ENCODE measurements at regions not wholly inside any gene's neighbourhood (a gene's known extent, or its start where the extent isn't known, plus 50 kb on each side); places are given as distances from the start of the nearest gene placed in this dataset.

GRCh38 chr1:57707631-57708030, 283.8 kb upstream of the DAB1 start:
- CTCF ChIA-PET = no interaction called here
- no peaks in the 10 kb centered on the region for H3K9me3 Mint-ChIP-seq
- H3K4me3 Mint-ChIP-seq = no peak overlapping the region
- peaks cover 4% of the 10 kb centered on the region for H3K27me3 Mint-ChIP-seq
- no peaks in the 10 kb centered on the region for H3K36me3 Mint-ChIP-seq
- H3K27ac Mint-ChIP-seq = no peak overlapping the region
- H3K4me1 Mint-ChIP-seq = no peaks in the 10 kb centered on the region
- DNase-seq = no peak

GRCh38 chr1:57704811-57705210, 281.0 kb upstream of the DAB1 start:
- Mint-ChIP-seq H3K4me3 (no peak overlapping the region), H3K4me1 (no peaks in the 10 kb centered on the region), H3K9me3 (peaks cover 2% of the 10 kb centered on the region), H3K27ac (no peak overlapping the region), H3K36me3 (no peaks in the 10 kb centered on the region), H3K27me3 (peaks cover 4% of the 10 kb centered on the region)
- DNase-seq = no peak
- CTCF ChIA-PET = no interaction called here

DNA sequence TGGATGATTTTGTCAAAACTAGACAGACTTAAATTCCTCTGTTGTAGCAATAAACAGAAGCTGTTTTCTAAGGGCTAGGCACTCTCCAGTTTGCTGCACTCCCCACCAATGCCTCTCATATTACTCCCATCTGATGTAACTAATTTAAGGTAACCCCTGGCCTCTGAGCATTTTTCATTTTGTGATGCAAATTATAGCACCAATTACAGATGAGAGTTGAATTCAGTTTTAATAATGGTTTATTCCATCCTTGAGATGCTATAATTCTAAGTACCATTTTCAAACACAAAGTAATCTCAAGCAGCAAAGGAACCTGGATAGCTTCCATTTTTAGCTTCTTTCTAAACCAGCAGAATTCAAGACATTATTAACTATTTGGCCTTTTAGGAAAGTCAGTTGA, 280.4 kb upstream of the DAB1 start:
- H3K9me3 Mint-ChIP-seq = peaks cover 2% of the 10 kb centered on the region
- CTCF ChIA-PET = no interaction called here

DNA sequence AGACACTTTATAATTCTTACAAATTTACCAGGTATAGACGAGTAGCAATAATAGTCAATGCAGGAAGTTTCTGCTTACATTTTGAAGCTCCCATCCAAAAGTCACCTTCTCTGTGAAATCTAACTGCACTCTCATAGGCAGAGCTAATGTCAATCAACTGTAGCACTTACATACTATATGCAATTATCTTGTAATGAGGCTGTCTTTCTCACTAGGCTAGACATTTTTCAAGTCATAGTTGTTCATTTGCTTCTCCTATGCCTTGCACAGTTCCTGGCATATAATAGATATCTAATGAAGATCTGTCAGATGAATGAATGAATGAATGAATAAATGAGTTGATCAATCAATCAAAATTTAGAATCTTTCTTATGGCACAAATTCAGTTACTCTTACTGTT, 273.0 kb upstream of the DAB1 start:
- Mint-ChIP-seq H3K4me1 (no peaks in the 10 kb centered on the region), H3K36me3 (no peaks in the 10 kb centered on the region), H3K27ac (no peak overlapping the region), H3K9me3 (peaks cover 15% of the 10 kb centered on the region), H3K27me3 (no peaks in the 10 kb centered on the region), H3K4me3 (no peak overlapping the region)
- CTCF ChIA-PET = no interaction called here
- DNase-seq = no peak

More for the DNA sequence above, 280.4 kb upstream of the DAB1 start:
- Mint-ChIP-seq H3K4me1 (no peaks in the 10 kb centered on the region), H3K27me3 (peaks cover 4% of the 10 kb centered on the region), H3K27ac (no peak overlapping the region), H3K4me3 (no peak overlapping the region), H3K36me3 (no peaks in the 10 kb centered on the region)
- no peak for DNase-seq

- Mint-ChIP-seq H3K27ac (no peak overlapping the region), H3K9me3 (peaks cover 18% of the 10 kb centered on the region), H3K27me3 (no peaks in the 10 kb centered on the region), H3K36me3 (no peaks in the 10 kb centered on the region), H3K4me3 (no peak overlapping the region), H3K4me1 (no peaks in the 10 kb centered on the region)
- CTCF ChIA-PET = no interaction called here
- no peak for DNase-seq
These were observed 272.2 kb upstream of the DAB1 start for GRCh38 chr1:57696043-57696442.

DNA sequence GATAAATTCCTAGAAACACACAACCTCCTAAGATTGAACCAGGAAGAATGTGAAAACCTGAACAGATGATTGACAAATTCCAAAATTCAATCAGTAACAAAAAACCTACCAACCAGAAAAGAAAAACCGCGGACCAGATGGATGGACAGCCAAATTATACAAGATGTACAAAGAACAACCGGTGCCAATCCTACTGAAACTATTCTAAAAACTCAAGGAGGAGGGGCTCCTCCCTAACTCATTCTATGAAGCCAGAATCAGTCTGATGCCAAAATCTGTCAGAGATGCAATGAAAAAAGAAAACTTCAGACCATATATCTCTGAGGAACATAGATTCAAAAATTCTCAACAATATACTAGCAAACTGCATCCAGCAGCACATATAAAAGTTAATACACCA, 262.4 kb upstream of the DAB1 start:
- Mint-ChIP-seq H3K4me1 (no peaks in the 10 kb centered on the region), H3K36me3 (no peaks in the 10 kb centered on the region), H3K27ac (no peak overlapping the region), H3K27me3 (no peaks in the 10 kb centered on the region), H3K4me3 (no peak overlapping the region), H3K9me3 (peaks cover 9% of the 10 kb centered on the region)
- no peak for DNase-seq
- CTCF ChIA-PET = no interaction called here

- no peaks in the 10 kb centered on the region for H3K4me1 Mint-ChIP-seq
- DNase-seq = no peak
- H3K27me3 Mint-ChIP-seq = no peaks in the 10 kb centered on the region
- H3K4me3 Mint-ChIP-seq = no peak overlapping the region
- peaks cover 3% of the 10 kb centered on the region for H3K9me3 Mint-ChIP-seq
- CTCF ChIA-PET = no interaction called here
- H3K27ac Mint-ChIP-seq = no peak overlapping the region
- no peaks in the 10 kb centered on the region for H3K36me3 Mint-ChIP-seq
These were observed 259.4 kb upstream of the DAB1 start for GRCh38 chr1:57683037-57683942.

DNA sequence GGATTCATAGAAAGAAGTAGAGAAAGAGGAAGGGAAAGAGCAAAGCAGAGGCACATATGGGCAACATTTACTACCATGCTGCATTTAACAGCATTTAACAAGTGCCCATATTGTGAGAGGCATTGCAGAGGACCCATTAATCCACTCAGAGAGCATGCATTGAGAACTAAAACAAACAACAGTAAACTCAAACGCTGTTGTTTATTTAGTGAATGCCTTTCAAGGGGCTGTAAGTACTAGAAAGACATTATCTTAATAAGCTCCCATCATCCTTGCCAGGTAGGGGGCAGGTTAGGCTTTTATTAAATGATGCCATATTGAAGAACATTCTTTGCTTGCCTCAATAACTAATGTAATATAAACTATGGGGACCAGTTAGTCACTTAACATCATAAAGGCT, 254.3 kb upstream of the DAB1 start:
- H3K4me3 Mint-ChIP-seq = no peak overlapping the region
- CTCF ChIA-PET = no interaction called here
- no peaks in the 10 kb centered on the region for H3K27me3 Mint-ChIP-seq
- no peaks in the 10 kb centered on the region for H3K9me3 Mint-ChIP-seq
- H3K27ac Mint-ChIP-seq = no peak overlapping the region
- H3K36me3 Mint-ChIP-seq = no peaks in the 10 kb centered on the region
- no peaks in the 10 kb centered on the region for H3K4me1 Mint-ChIP-seq
- no peak for DNase-seq

DNA sequence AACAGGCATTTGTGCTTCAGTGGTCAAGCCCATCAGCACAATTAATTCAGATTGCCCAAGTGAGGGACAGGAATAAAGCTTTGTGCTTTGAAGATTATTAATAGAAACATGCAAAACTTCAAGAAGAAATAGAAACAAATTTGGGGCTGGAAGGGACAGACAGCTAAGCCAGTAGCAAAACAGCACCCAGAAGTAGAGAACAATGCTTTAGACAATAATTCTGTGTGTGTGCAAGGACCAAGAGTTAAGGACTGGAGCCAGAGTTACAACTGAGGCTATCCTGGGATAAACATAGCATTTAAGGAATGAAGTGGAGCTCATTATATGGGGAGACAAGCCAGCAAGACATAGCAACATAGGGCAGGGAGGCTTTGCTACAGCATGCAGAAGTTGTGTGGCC, 251.9 kb upstream of the DAB1 start:
- no peaks in the 10 kb centered on the region for H3K9me3 Mint-ChIP-seq
- H3K4me3 Mint-ChIP-seq = no peak overlapping the region
- H3K27ac Mint-ChIP-seq = no peak overlapping the region
- no peaks in the 10 kb centered on the region for H3K27me3 Mint-ChIP-seq
- H3K36me3 Mint-ChIP-seq = no peaks in the 10 kb centered on the region
- H3K4me1 Mint-ChIP-seq = no peaks in the 10 kb centered on the region
- CTCF ChIA-PET = no interaction called here
- no peak for DNase-seq

- Mint-ChIP-seq H3K4me1 (no peaks in the 10 kb centered on the region), H3K9me3 (no peaks in the 10 kb centered on the region), H3K4me3 (no peak overlapping the region), H3K27me3 (no peaks in the 10 kb centered on the region), H3K27ac (no peak overlapping the region), H3K36me3 (no peaks in the 10 kb centered on the region)
- no peak for DNase-seq
- CTCF ChIA-PET = no interaction called here
These were observed 250.9 kb upstream of the DAB1 start for GRCh38 chr1:57674801-57675200.

DNA sequence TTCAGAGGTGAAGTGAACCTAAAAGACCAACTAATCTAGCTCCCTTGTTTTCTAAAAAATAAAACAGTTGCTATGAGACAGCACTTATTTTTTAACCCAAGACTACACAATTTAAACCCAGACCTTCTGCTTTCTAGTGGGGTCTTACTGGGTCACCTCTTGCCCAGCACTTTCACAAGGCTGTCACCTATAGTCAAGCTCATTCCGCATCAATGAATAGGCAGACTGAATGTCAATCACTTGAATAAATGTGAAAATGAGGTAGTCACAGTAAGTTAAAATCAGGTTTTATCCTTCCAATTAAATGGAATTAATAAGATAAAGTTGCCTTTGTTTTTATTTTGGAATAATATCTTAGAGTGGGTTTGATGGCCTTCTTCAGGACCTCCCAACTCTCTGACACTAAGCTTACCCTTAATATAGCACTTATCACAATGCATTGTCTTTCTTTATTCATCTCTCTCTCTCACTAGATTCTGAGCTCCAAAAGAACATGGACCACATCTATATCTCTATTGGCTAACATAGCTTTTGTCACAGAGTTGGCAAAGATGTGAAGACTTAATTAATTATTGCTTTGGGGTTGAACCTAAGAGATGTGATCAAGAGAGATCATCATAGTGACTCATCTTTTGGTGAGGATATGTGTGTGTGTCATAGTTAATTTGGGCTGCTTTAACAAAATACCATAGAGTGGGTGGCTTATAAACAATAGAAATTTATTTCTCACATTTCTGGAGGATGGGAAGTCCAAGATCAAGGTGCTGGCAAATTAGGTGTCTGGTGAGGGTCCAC, 248.7 kb upstream of the DAB1 start:
- CTCF ChIA-PET = no interaction called here
- no peaks in the 10 kb centered on the region for H3K9me3 Mint-ChIP-seq
- H3K36me3 Mint-ChIP-seq = no peaks in the 10 kb centered on the region
- no peaks in the 10 kb centered on the region for H3K27me3 Mint-ChIP-seq
- DNase-seq = no peak
- H3K4me1 Mint-ChIP-seq = no peaks in the 10 kb centered on the region
- no peak overlapping the region for H3K4me3 Mint-ChIP-seq
- H3K27ac Mint-ChIP-seq = no peak overlapping the region

- H3K36me3 Mint-ChIP-seq = no peaks in the 10 kb centered on the region
- no peaks in the 10 kb centered on the region for H3K9me3 Mint-ChIP-seq
- no peak overlapping the region for H3K27ac Mint-ChIP-seq
- CTCF ChIA-PET = no interaction called here
- no peaks in the 10 kb centered on the region for H3K27me3 Mint-ChIP-seq
- no peak for DNase-seq
- no peaks in the 10 kb centered on the region for H3K4me1 Mint-ChIP-seq
- H3K4me3 Mint-ChIP-seq = no peak overlapping the region
These were observed 247.9 kb upstream of the DAB1 start for GRCh38 chr1:57671750-57672149.

DNA sequence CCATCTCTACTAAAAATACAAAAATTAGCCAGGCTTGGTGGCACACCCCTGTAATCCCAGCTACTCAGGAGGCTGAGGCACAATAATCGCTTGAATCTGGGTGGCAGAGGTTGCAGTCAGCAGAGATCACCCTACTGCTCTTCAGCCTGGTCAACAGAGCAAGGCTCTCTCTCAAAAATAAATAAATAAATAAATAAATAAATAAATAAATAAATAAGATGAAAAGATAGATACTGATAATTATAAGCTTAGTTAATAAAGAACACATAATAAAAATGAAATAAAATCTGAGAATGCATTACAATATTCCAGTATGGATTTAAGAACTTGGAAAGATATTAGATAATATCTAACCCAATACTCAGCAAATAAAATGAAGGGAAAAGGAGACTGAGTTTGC, 235.9 kb upstream of the DAB1 start:
- CTCF ChIA-PET = no interaction called here
- Mint-ChIP-seq H3K9me3 (no peaks in the 10 kb centered on the region), H3K27me3 (no peaks in the 10 kb centered on the region), H3K4me1 (no peaks in the 10 kb centered on the region), H3K27ac (no peak overlapping the region), H3K4me3 (no peak overlapping the region), H3K36me3 (no peaks in the 10 kb centered on the region)
- DNase-seq = no peak

DNA sequence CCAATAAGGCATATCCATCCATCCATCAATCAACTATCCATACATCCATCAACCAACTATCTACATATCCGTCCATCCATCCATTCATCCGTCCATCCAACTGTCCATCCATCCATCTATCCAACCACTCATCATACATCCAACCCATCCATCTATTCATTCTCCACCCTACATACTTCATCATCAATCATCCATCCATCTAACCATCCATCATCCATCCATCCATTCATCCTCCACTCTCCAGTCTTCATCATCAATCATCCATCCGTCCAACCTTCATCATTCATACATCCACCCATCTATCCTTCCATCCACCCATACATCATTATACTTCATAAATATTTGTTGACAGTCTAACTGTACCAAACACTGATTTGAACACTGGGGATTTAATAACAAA, 231.3 kb upstream of the DAB1 start:
- H3K9me3 Mint-ChIP-seq = no peaks in the 10 kb centered on the region
- no peak overlapping the region for H3K4me3 Mint-ChIP-seq
- no peak overlapping the region for H3K27ac Mint-ChIP-seq
- CTCF ChIA-PET = no interaction called here
- no peaks in the 10 kb centered on the region for H3K27me3 Mint-ChIP-seq
- no peaks in the 10 kb centered on the region for H3K4me1 Mint-ChIP-seq
- no peaks in the 10 kb centered on the region for H3K36me3 Mint-ChIP-seq
- DNase-seq = no peak

DNA sequence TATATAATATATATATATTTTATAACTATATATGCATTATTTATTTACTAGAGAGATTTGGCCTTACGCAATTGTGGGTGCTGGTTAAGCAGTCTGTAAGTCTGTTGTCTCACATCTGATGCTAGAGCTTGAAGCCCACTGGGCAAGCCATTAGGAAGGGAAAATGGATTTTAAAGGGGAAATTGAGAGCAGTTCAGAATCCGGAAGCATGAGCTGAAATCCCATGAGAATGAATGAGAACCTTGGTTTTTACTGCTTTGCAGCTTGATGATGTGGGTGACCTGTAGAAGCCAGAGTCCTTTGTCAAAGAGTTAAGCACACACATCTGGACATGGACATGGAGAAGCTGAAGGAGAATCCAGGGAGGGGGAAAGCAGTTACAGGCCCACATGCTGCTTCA, 220.8 kb upstream of the DAB1 start:
- no peaks in the 10 kb centered on the region for H3K36me3 Mint-ChIP-seq
- no peak for DNase-seq
- H3K27me3 Mint-ChIP-seq = no peaks in the 10 kb centered on the region
- H3K4me3 Mint-ChIP-seq = no peak overlapping the region
- no peak overlapping the region for H3K27ac Mint-ChIP-seq
- H3K4me1 Mint-ChIP-seq = no peaks in the 10 kb centered on the region
- no peaks in the 10 kb centered on the region for H3K9me3 Mint-ChIP-seq
- CTCF ChIA-PET = no interaction called here
